GM12872 (cell line): ENCODE measurements at regions not wholly inside any gene's neighbourhood (a gene's known extent, or its start where the extent isn't known, plus 50 kb on each side); places are given as distances from the start of the nearest gene placed in this dataset.

Source experiments
- CTCF ChIP-seq: IDR thresholded peaks from 3 replicates; pipeline ENCODE4 v1.5.1; 2011; ENCODE audit warnings: low read depth, mild to moderate bottlenecking, low read length, moderate library complexity; ENCODE audit not compliant: insufficient read depth

DNA sequence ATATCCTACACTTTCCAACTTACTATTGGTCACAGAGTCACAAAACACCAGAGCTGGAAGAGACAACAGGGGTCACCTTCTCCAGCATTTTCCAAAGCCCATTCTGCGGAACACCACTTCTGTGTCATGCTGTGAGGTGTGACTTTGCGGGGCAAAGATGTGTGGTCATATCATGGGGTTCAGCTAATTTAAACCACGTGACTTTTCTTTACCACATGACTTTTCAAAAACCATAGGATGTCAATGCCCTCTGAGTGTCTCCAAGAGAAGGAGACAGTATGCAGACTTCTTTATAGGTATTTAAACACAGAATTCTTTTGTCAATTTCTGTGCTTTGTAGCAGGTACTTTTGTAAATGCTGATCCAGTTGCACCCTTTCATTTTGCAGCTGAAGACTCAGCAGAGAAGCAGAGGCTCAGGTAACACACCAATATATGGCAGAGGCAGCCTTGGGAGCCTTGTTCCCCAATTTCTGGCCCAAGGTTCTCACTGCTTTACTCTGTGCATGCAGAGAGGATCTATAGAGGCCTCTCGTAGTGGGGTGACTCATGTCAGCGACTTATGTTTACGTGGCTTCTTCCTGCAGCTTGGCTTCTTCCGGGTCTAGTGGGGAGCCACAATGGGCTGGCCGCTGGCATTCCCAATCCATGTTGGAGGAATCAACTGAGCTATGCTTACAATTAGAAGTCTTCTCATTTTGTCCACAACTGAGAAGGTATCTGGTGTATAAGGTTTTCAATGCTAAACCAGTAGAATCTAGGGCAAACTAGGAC is 104.0 kb upstream of the RHOBTB1 start:
- TF ChIP-seq CTCF: no peak

DNA sequence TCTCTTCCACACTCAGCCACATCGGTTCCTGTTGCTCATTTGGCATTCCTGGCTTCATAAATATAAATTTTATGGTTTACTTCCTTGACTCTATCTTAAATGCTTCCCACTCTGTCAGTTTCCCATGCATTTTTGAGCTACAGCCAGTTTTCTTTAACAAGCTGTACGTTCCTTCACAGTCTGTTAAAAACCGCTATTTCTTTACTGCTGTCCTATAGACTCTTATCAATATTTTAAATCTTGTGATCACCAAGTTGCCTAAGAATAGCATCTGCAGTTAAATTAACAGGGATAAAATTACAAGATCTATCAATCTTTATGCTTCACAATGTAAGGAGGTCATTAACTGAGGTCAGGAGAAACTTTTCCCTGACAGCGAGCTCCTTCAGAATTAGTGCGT is 103.1 kb upstream of the RHOBTB1 start:
- no peak for TF ChIP-seq CTCF

DNA sequence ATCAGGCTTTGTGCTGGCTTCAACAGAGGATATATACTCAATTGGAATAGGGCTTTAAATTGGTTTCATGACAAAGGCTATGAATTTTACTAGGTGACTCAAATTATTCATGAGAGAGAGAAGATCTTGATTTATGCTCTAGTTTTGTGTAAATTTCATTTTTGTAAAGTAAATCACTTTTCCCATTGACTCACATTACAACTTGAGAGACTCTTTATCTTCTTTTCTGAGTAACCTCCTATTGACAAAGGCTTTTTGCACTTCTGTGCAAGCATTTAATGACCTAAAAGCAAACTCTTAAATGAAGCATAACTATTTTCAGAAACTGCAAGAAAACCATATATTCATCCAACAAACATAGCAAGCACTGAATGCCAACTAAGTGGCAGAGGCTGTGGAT is 98.5 kb upstream of the RHOBTB1 start:
- no peak for TF ChIP-seq CTCF

DNA sequence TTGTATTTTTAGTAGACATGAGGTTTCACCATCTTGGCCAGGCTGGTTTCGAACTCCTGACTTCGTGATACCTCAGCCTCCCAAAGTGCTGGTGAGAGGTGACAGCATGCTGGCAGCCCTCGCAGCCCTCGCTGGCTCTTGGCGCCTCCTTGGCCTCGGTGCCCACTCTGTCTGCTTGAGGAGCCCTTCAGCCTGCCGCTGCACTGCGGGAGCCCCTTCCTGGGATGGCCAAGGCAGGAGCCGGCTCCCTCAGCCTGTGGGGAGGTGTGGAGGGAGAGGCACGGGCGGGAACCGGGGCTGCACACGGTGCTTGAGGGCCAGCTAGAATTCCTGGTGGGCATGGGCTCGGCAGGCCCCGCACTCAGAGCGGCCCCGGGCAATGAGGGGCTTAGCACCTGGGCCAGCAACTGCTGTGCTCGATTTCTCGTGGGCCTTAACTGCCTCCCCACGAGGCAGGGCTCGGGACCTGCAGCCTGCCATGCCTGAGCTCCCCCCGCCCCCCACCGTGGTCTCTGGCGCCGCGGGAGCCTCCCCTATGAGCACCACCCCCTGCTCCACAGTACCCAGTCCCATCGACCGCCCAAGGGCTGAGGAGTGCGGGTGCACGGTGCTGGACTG is 96.5 kb upstream of the RHOBTB1 start:
- TF ChIP-seq CTCF: no peak

- TF ChIP-seq CTCF: no peak
Measured at GRCh38 chr10:61039868-61040267, 95.9 kb upstream of the RHOBTB1 start.

GRCh38 chr10:61031341-61031740 is 87.4 kb upstream of the RHOBTB1 start:
- no peak for TF ChIP-seq CTCF

DNA sequence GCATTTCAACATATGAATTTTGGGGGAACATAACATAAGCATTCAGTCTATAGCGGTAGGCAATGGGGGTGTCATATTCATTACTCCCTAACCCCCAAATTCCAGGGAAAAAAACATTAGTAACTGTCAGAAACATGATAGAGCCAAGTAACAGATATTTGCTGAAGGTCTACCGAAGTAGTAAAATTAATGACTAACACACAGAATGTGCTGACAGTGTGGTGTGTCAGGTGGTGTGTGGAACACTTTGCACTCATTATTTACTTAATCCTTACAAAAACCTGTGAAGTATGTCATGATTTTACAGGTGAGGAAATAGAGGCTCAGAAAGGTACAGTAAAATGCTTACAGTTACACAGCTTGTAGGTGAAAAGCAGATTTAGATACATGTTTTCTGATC is 85.4 kb upstream of the RHOBTB1 start:
- TF ChIP-seq CTCF: no peak
